ENCODE measurements at regions not wholly inside any gene's neighbourhood (a gene's known extent, or its start where the extent isn't known, plus 50 kb on each side); places are given as distances from the start of the nearest gene placed in this dataset.

DNA sequence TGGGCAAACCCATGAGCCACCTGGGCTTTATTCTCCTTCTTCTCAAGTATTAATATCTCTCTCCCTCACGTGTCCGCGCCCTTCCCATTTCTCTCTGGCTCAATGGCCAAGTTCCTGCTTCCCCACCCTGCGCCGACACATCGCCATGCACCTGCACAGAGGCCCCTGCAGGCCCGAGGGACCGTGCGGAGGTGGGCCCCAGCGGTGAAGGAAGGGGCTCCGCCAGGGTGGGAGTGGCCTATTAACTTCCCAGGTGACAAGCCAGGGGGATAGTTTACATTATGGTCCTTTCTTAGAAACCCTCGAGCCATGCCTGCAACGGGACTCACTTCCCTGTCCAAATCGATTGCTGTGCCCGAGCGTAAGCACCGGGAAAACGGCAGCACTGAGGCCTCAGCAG, 110.0 kb upstream of the ADARB2 start:
- Histone ChIP-seq H3K4me3 (no peak overlapping the region), H3K27me3 (no peaks in the 10 kb centered on the region), H3K36me3 (no peaks in the 10 kb centered on the region), H3K9me3 (peaks cover 0 to 22% (median 0%) of the 10 kb centered on the region in 12 donors), H3K4me1 (no peaks in the 10 kb centered on the region), H3K27ac (no peak overlapping the region)
- DNase-seq (no peak), ATAC-seq (no peak)
- TF ChIP-seq POLR2A (IDR thresholded peaks at IDR 0.05): no peak
- TF ChIP-seq, protein P1, sequence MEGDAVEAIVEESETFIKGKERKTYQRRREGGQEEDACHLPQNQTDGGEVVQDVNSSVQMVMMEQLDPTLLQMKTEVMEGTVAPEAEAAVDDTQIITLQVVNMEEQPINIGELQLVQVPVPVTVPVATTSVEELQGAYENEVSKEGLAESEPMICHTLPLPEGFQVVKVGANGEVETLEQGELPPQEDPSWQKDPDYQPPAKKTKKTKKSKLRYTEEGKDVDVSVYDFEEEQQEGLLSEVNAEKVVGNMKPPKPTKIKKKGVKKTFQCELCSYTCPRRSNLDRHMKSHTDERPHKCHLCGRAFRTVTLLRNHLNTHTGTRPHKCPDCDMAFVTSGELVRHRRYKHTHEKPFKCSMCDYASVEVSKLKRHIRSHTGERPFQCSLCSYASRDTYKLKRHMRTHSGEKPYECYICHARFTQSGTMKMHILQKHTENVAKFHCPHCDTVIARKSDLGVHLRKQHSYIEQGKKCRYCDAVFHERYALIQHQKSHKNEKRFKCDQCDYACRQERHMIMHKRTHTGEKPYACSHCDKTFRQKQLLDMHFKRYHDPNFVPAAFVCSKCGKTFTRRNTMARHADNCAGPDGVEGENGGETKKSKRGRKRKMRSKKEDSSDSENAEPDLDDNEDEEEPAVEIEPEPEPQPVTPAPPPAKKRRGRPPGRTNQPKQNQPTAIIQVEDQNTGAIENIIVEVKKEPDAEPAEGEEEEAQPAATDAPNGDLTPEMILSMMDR (IDR thresholded peaks at IDR 0.05): no peak
- WGBS, 4 donors: 85 to 92% (median 87%) methylated on average over 18 of the region's 18 CpGs
- intact Hi-C loops (cut with DNase I): no loop called here

DNA sequence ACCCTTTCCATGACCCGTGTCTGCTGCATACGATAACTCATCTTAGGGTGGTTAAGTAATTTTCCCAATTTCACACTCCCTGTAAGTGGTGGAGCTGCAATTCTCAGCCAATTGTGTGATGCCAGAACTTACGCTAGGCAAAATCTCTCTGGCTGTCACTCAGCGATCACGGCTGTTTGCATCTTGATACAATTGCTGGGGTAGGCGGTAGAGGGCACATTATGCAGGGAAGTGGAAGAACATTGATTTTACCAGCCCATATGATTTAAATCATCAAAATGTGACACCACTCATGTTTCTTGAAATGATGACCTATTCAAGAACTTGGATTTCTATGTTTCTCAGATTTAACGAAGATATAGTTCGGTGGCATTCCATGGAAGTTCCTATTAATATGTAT, 108.7 kb upstream of the ADARB2 start:
- H3K27ac ChIP-seq: no peak overlapping the region
- WGBS, 4 donors: 81 to 94% (median 91%) methylated on average over 8 of the region's 8 CpGs
- TF ChIP-seq POLR2A (IDR thresholded peaks at IDR 0.05): no peak
- TF ChIP-seq, protein P1 (IDR thresholded peaks at IDR 0.05): no peak
- H3K36me3 ChIP-seq: no peaks in the 10 kb centered on the region
- no peaks in the 10 kb centered on the region for H3K27me3 ChIP-seq
- ATAC-seq (no peak), DNase-seq (no peak)
- peaks cover 0 to 22% (median 0%) of the 10 kb centered on the region in 12 donors for H3K9me3 ChIP-seq
- no peaks in the 10 kb centered on the region for H3K4me1 ChIP-seq
- H3K4me3 ChIP-seq: no peak overlapping the region
- intact Hi-C loops (cut with DNase I): no loop called here

GRCh38 chr10:1841759-1842158, 104.4 kb upstream of the ADARB2 start:
- 66 to 84% (median 78%) methylated on average over 3 of the region's 3 CpGs for WGBS, 4 donors
- H3K36me3 ChIP-seq: no peaks in the 10 kb centered on the region
- no peaks in the 10 kb centered on the region for H3K4me1 ChIP-seq
- TF ChIP-seq POLR2A (IDR thresholded peaks at IDR 0.05): no peak
- TF ChIP-seq, protein P1 (IDR thresholded peaks at IDR 0.05): no peak
- no peak overlapping the region for H3K27ac ChIP-seq
- H3K9me3 ChIP-seq: no peaks in the 10 kb centered on the region
- no peak for DNase-seq
- no peak overlapping the region for H3K4me3 ChIP-seq
- intact Hi-C loops (cut with DNase I): no loop called here
- ATAC-seq: no peak
- H3K27me3 ChIP-seq: no peaks in the 10 kb centered on the region

GRCh38 chr10:1829712-1830111, 92.4 kb upstream of the ADARB2 start:
- no peak for TF ChIP-seq POLR2A (IDR thresholded peaks at IDR 0.05)
- TF ChIP-seq, protein P1 (IDR thresholded peaks at IDR 0.05): no peak
- Histone ChIP-seq H3K27ac (no peak overlapping the region), H3K9me3 (peaks cover 0 to 12% (median 0%) of the 10 kb centered on the region in 12 donors), H3K36me3 (no peaks in the 10 kb centered on the region), H3K27me3 (peaks cover 0 to 2% (median 0%) of the 10 kb centered on the region in 9 donors), H3K4me1 (no peaks in the 10 kb centered on the region), H3K4me3 (no peak overlapping the region)
- WGBS, 4 donors: 55 to 70% (median 58%) methylated on average over 5 of the region's 5 CpGs
- intact Hi-C loops (cut with DNase I): no loop called here
- no peak for DNase-seq
- ATAC-seq: no peak
